WTC11 (cell line): ENCODE measurements at regions not wholly inside any gene's neighbourhood (a gene's known extent, or its start where the extent isn't known, plus 50 kb on each side); places are given as distances from the start of the nearest gene placed in this dataset.
A peak's percentile ranks its signal among the peaks of the same experiment; 100 is the strongest.

Source experiments
- ATAC-seq: fragments of 200-7000 bp; cut with Tn5 transposase; 2 replicates; pipeline ENCODE4 v1.10.0; 2021; ENCODE audit warnings: mild to moderate bottlenecking, moderate library complexity
- CTCF ChIA-PET: fragments of 300-600 bp; sonication (Branson Sonifier 250); formaldehyde crosslinking; loops from one replicate; lab custom pipeline; 2021; ENCODE audit warnings: antibody characterized with exemption; lab: Charles Lee
- POLR2A ChIA-PET: fragments of 350-600 bp; sonication (Branson Sonifier 250); formaldehyde crosslinking; loops from one replicate; lab custom pipeline; 2021; ENCODE audit warnings: antibody characterized with exemption; lab: Charles Lee
- DNase-seq: peaks from one replicate; pipeline ENCODE4 v3.0.0; 2021; ENCODE audit warnings: low spot score
- H3K27ac Mint-ChIP-seq: 2 replicates; pipeline ENCODE4 v1.8.0; 2021; ENCODE audit warnings: mixed read lengths
- H3K27me3 Mint-ChIP-seq: 2 replicates; pipeline ENCODE4 v1.8.0; 2021; ENCODE audit warnings: low read depth, mild to moderate bottlenecking, moderate library complexity, mixed read lengths
- H3K36me3 Mint-ChIP-seq: 2 replicates; pipeline ENCODE4 v1.8.0; 2021; ENCODE audit warnings: mixed read lengths
- H3K4me1 Mint-ChIP-seq: 2 replicates; pipeline ENCODE4 v1.8.0; 2022; ENCODE audit warnings: mixed read lengths
- H3K4me3 Mint-ChIP-seq: 2 replicates; pipeline ENCODE4 v1.8.0; 2021; ENCODE audit warnings: mild to moderate bottlenecking, moderate library complexity, mixed read lengths
- H3K9me3 Mint-ChIP-seq: 2 replicates; pipeline ENCODE4 v1.8.0; 2021; ENCODE audit warnings: mixed read lengths
- AR ChIP-seq: fragments of 250-450 bp; sonication (Bioruptor Pico); IDR thresholded peaks from 2 replicates; pipeline ENCODE4 v1.9.0; 2021; ENCODE audit warnings: mild to moderate bottlenecking
- ARID4B ChIP-seq: sonication (generic); formaldehyde crosslinking; IDR thresholded peaks from 2 replicates; pipeline ENCODE4 v1.8.0; 2023; ENCODE audit warnings: missing genetic modification reagents, mild to moderate bottlenecking, borderline replicate concordance
- FOXK1 ChIP-seq: sonication (generic); formaldehyde crosslinking; IDR thresholded peaks from 2 replicates; pipeline ENCODE4 v1.8.0; 2022; ENCODE audit warnings: mild to moderate bottlenecking, moderate library complexity, missing genetic modification reagents
- JUN ChIP-seq: sonication (generic); formaldehyde crosslinking; IDR thresholded peaks from 2 replicates; pipeline ENCODE4 v1.8.0; 2023; ENCODE audit warnings: mild to moderate bottlenecking, missing genetic modification reagents
- NFATC4 ChIP-seq: fragments of 250-450 bp; sonication (Bioruptor Pico); IDR thresholded peaks from 2 replicates; pipeline ENCODE4 v1.9.0; 2021; ENCODE audit warnings: mild to moderate bottlenecking
- NR2C2 ChIP-seq: sonication (generic); formaldehyde crosslinking; IDR thresholded peaks from 2 replicates; pipeline ENCODE4 v1.8.0; 2022; ENCODE audit warnings: mild to moderate bottlenecking, missing genetic modification reagents
- RELA ChIP-seq: sonication (generic); formaldehyde crosslinking; IDR thresholded peaks from 2 replicates; pipeline ENCODE4 v1.8.1; 2022; ENCODE audit warnings: missing genetic modification reagents, mild to moderate bottlenecking, borderline replicate concordance
- SMAD3 ChIP-seq: sonication (generic); formaldehyde crosslinking; IDR thresholded peaks from 2 replicates; pipeline ENCODE4 v1.8.0; 2022; ENCODE audit warnings: missing genetic modification reagents, mild to moderate bottlenecking, borderline replicate concordance
- SOX15 ChIP-seq: fragments of 250-450 bp; sonication (Bioruptor Pico); IDR thresholded peaks from 2 replicates; pipeline ENCODE4 v1.9.0; 2021; ENCODE audit warnings: mild to moderate bottlenecking
- ZNF121 ChIP-seq: sonication (generic); formaldehyde crosslinking; IDR thresholded peaks from 2 replicates; pipeline ENCODE4 v1.8.0; 2023; ENCODE audit warnings: missing genetic modification reagents
- ZNF219 ChIP-seq: sonication (generic); formaldehyde crosslinking; IDR thresholded peaks from 2 replicates; pipeline ENCODE4 v1.8.0; 2023; ENCODE audit warnings: missing genetic modification reagents, mild to moderate bottlenecking, borderline replicate concordance
- TF ChIP-seq, protein P1 (sequence below): sonication (generic); formaldehyde crosslinking; IDR thresholded peaks from 2 replicates; pipeline ENCODE4 v1.8.0; 2022; ENCODE audit warnings: mild to moderate bottlenecking, missing genetic modification reagents
- TF ChIP-seq, protein P2 (sequence below): fragments of 200-600 bp; IDR thresholded peaks from 2 replicates; pipeline ENCODE4 v1.8.0; 2022; ENCODE audit warnings: antibody characterized with exemption
- TF ChIP-seq, protein P3 (sequence below): fragments of 250-450 bp; sonication (Bioruptor Pico); conservative IDR thresholded peaks from 2 replicates; pipeline ENCODE4 v1.9.0; 2021; ENCODE audit warnings: mild to moderate bottlenecking

GRCh38 chr10:26367771-26368170 is 70.4 kb upstream of the APBB1IP start:
- no peaks in the 10 kb centered on the region for H3K4me1 Mint-ChIP-seq
- no peaks in the 10 kb centered on the region for H3K36me3 Mint-ChIP-seq
- no peak overlapping the region for H3K4me3 Mint-ChIP-seq
- ChIA-PET CTCF (interaction anchor here (0.7 to 0.9 kb wide), 2 partner anchors 23 to 24 kb away, joined by 3 read pairs; no protein-coding TSS in a partner anchor), POLR2A (no interaction called here)
- peaks cover 8% of the 10 kb centered on the region for H3K27me3 Mint-ChIP-seq
- ATAC-seq, result peak; percentile 61
- peaks cover 12% of the 10 kb centered on the region for H3K9me3 Mint-ChIP-seq
- TF ChIP-seq, protein P1, sequence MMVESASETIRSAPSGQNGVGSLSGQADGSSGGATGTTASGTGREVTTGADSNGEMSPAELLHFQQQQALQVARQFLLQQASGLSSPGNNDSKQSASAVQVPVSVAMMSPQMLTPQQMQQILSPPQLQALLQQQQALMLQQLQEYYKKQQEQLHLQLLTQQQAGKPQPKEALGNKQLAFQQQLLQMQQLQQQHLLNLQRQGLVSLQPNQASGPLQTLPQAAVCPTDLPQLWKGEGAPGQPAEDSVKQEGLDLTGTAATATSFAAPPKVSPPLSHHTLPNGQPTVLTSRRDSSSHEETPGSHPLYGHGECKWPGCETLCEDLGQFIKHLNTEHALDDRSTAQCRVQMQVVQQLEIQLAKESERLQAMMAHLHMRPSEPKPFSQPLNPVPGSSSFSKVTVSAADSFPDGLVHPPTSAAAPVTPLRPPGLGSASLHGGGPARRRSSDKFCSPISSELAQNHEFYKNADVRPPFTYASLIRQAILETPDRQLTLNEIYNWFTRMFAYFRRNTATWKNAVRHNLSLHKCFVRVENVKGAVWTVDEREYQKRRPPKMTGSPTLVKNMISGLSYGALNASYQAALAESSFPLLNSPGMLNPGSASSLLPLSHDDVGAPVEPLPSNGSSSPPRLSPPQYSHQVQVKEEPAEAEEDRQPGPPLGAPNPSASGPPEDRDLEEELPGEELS (CRISPR knock-in tag), result 0 out of 2 replicates have a peak, but pooled peaks have one; percentile 37
- TF ChIP-seq ZNF219 (CRISPR knock-in tag), result no peak
- TF ChIP-seq SMAD3 (CRISPR knock-in tag), result no peak
- 0 out of 2 replicates have a peak, but pooled peaks have one; percentile 19 for TF ChIP-seq ZNF121
- no peak for TF ChIP-seq AR (CRISPR knock-in tag)
- TF ChIP-seq, protein P2, sequence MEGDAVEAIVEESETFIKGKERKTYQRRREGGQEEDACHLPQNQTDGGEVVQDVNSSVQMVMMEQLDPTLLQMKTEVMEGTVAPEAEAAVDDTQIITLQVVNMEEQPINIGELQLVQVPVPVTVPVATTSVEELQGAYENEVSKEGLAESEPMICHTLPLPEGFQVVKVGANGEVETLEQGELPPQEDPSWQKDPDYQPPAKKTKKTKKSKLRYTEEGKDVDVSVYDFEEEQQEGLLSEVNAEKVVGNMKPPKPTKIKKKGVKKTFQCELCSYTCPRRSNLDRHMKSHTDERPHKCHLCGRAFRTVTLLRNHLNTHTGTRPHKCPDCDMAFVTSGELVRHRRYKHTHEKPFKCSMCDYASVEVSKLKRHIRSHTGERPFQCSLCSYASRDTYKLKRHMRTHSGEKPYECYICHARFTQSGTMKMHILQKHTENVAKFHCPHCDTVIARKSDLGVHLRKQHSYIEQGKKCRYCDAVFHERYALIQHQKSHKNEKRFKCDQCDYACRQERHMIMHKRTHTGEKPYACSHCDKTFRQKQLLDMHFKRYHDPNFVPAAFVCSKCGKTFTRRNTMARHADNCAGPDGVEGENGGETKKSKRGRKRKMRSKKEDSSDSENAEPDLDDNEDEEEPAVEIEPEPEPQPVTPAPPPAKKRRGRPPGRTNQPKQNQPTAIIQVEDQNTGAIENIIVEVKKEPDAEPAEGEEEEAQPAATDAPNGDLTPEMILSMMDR, result no peak
- no peak for TF ChIP-seq SOX15 (CRISPR knock-in tag)
- TF ChIP-seq, protein P3, sequence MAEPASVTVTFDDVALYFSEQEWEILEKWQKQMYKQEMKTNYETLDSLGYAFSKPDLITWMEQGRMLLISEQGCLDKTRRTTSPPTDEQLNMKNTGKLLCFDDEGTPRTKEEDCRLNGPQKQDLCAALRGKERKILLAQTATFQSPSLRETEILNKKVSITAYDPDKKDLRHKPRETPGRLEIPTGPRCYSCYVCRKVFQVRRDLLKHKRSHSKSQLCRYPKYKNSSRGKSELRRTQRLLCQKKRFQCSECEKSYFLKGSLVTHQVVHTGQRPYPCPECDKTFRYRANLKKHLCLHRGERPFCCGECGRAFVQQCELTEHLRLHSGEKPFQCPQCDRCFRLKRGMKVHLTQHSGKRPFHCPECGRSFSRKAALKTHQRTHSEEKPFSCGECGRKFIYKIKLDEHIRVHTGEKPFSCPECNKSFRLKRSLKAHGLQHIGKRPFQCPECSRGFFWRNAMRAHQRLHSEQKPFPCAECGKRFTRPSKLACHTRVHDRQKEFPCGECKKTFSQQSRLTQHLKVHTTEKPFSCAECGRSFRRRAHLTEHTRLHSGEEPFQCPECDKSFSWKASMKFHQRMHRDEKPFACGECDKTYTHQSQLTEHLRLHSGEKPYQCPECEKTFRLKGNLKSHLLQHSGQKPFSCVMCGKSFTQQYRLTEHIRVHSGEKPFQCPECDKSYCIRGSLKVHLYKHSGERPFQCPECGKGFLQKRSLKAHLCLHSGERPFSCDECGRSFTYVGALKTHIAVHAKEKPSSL, result no peak
- no peak for TF ChIP-seq FOXK1 (CRISPR knock-in tag)
- no peak overlapping the region for H3K27ac Mint-ChIP-seq
- DNase-seq, result peak; percentile 76

DNA sequence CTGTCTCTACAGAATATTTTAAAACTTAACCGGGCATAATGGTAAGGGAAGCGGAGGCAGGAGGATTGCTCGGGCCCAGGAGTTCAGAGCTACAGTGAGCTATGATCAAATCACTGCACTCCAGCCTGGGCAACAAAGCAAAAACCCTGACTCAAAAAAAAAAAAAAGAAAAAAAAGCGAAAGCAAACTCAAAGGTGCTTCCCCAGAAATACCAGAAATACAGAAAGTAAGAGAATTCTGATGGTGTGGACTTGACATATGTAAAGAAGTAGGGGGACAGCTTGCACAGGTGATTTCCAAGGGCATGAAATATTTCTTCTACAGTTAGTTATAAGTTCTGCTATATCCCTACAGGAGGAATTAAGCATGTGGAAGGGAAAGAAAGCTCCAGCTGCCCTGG is 69.7 kb upstream of the APBB1IP start:
- CTCF ChIA-PET, result no interaction called here
- no peak overlapping the region for H3K27ac Mint-ChIP-seq
- H3K27me3 Mint-ChIP-seq, result peaks cover 8% of the 10 kb centered on the region
- ATAC-seq, result no peak
- no peaks in the 10 kb centered on the region for H3K36me3 Mint-ChIP-seq
- TF ChIP-seq JUN (CRISPR knock-in tag), result no peak
- no peak for TF ChIP-seq RELA (CRISPR knock-in tag)
- no peak for TF ChIP-seq ARID4B (CRISPR knock-in tag)
- TF ChIP-seq AR (CRISPR knock-in tag), result no peak
- TF ChIP-seq NR2C2 (CRISPR knock-in tag), result no peak
- no peak for TF ChIP-seq NFATC4 (CRISPR knock-in tag)
- TF ChIP-seq, all 79 proteins: peak for 0
- peaks cover 12% of the 10 kb centered on the region for H3K9me3 Mint-ChIP-seq
- H3K4me3 Mint-ChIP-seq, result no peak overlapping the region
- H3K4me1 Mint-ChIP-seq, result no peaks in the 10 kb centered on the region
- POLR2A ChIA-PET, result no interaction called here
- no peak for DNase-seq
